GM18511 (cell line): ENCODE measurements at regions not wholly inside any gene's neighbourhood (a gene's known extent, or its start where the extent isn't known, plus 50 kb on each side); places are given as distances from the start of the nearest gene placed in this dataset.
A peak's percentile ranks its signal among the peaks of the same experiment; 100 is the strongest.

Experiments used
- ATAC-seq: cut with Tn5 transposase; IDR thresholded peaks from one replicate; pipeline ENCODE4 v1.9.1; 2021; ENCODE audit warnings: mild to moderate bottlenecking, moderate library complexity; ENCODE audit not compliant: unreplicated experiment

DNA sequence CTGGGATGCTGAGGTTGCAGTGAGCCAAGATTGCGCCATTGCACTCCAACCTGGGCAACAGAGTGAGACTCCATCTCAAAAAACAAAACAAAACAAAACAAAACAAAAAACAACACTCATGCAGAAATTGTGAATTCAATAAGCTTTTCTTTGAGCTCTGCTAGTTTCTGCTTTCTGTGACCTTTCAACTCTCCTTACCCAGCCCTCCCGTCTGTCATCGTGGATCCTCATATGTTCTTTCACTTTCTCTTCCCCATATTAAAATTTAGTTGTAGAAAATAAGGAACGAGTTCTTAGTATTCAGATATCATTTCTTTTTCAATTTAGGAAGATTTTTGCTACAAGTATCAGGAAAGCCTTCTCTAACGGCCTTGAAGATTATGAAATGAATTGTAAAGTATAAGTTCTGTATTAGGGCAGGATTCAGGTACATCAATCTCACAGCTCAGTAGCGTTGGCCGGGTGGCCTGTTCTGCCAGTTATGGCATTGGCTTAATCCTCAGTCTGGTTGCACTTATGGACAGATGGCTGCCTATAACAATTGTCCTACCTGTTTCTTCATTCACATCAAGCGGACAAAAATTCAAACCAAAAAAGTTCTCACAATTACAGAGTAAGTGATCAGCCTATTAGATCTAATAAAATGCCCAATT, 1167.0 kb downstream of the SORCS3 start:
- no peak for ATAC-seq

- ATAC-seq, result no peak
These were observed 1162.1 kb downstream of the SORCS3 start for GRCh38 chr10:105803206-105803605.

DNA sequence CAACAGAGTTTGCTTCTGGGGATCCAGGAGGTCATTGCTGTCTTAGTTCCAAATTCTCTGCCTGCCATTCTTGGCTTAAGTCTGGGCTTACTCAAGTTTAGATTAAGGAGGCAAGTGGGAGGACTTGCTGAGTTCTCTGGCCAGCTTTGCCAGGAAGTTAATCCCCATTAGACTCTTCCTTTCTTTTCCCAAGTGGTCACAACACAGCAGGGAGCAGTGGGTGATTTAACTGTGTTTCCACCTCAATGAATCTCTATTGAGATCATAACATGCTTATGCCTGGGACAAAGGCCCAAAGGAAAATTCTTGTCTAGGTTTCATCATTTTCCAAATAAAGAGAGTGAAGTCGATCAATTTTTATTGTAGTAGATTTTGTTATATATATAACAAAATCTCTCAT, 1159.6 kb downstream of the SORCS3 start:
- ATAC-seq, result no peak

DNA sequence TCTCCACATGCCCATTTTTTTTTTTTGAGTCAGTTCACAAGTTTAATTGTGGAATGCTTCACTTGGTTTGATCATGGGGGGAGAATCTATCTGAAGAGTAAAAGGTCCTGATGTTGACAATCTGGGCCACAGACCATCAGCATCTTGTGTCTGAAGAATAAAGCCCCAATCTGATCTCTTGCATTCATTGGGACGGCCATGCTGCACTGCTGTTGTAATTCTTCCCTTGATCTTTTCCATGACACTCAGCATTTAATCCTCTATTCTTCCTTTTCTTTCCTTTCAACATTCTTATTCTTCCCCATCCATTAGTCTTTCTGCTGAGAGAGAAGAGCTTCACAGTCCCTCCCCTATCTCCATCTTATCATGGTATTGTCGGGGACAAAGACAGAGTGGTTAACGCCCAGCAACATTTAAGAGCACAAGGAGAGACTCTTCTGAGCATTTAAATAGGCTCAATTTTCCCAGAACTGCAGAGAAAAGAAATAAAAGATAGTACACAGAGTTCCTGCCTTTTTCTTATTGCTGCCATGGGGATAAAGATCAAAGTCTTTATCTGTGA, 1157.3 kb downstream of the SORCS3 start:
- ATAC-seq, result no peak

GRCh38 chr10:105797234-105797890, 1156.3 kb downstream of the SORCS3 start:
- ATAC-seq, result peak; percentile 82

DNA sequence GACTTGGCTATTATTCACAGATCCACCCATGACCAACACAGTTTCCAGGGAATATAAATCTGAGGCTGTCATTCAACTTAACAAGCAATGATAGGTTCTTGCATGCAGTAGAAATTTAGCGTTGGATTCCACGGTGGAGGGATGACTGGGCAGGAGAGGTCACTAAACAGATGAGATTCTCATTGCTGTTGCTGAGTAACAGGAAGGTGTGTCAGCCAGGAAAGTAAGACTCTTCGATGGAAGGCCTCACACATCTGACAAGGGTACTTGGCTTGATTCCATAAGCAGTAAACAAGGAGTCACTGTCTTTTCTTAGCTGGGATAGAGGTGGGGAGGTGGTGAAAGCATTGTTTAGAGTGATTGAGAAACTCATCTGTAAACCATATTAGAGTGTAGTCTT, 1152.0 kb downstream of the SORCS3 start:
- no peak for ATAC-seq

DNA sequence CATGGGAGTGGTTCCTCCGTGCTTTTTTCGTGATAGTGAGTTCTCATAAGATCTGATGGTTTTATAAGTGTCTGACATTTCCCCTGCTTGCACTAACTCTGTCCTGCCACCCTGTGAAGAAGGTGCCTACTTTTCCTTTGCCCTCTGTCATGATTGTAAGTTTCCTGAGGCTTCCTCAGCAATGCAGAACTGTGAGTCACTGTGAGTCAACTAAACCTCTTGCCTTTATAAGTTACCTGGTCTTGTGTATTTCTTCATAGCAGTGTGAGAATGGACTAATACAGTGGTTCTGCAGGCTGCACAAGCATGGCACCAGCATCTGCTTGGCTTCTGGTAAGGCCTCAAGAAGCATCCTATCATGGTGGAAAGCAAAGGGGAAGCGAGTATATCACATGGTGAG, 1144.6 kb downstream of the SORCS3 start:
- no peak for ATAC-seq

GRCh38 chr10:105783936-105784483, 1142.9 kb downstream of the SORCS3 start:
- no peak for ATAC-seq

DNA sequence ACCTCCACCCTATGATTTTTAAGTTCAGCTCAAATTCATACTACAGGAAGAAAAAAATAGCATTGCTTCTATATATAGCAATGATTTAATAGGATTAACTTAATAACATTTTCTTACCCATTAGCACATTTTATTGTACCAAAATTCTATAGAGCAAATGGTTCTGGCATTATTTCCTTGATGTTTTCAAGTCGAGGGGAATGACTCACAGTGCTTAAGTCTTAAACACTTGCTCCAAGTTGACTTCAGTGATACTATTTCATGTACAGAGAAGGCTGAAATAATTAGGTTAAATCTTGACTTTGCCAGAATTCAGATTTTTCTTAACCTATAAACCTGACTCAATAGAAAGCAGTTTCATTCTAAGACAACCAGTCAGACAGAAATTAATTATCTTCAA, 1133.8 kb downstream of the SORCS3 start:
- ATAC-seq, result no peak

GRCh38 chr10:105774351-105774750, 1133.3 kb downstream of the SORCS3 start:
- no peak for ATAC-seq

GRCh38 chr10:105770524-105771212, 1129.6 kb downstream of the SORCS3 start:
- no peak for ATAC-seq

DNA sequence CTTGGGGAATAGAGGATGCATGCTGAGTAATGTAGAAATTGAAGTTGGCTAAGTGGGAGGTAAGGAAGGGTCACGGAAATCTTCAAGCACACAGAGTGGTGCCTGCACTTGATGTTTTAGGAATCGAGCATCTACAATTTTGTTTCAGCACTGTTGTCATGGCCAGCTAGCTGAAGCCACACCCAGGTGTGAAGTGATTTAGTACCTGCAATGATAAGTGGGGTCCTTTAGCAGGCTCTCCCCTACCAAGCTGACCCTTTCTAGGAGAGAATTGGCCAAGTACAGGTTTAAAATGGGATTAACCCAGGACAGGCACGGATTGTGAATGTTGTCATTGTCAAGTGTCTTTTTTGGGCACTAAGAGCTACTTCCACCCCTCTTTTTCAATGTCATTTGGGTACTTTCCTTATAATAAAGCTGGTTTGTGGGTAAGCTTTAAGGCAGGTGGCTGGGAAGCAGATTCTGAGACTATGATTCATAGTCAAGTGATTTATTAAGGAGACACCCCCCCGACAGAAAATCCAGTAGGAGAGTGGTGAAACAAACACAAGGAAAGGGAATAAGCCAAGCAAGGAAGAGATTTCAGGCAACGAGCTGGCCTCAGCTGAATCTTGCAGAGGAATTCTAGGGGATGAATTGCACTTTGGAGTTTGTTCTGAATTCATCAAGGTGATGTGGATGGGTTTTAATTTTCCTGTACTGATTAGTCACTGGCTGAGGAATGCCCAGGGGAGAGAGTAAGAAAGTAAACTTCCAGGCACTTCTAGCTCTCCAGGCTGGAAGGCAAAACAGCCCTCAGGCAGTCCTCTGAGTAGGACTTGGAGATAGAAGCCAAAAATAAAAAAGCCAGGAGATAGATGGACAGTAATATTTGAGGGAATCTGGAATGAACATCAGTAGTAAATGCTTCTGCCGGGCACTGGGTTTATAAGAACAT, 1128.4 kb downstream of the SORCS3 start:
- no peak for ATAC-seq

GRCh38 chr10:105763611-105764010, 1122.5 kb downstream of the SORCS3 start:
- no peak for ATAC-seq

GRCh38 chr10:105761576-105762260, 1120.6 kb downstream of the SORCS3 start:
- ATAC-seq, result no peak

- ATAC-seq, result no peak
These were observed 1118.6 kb downstream of the SORCS3 start for GRCh38 chr10:105759669-105760068.

GRCh38 chr10:105758209-105758998, 1117.3 kb downstream of the SORCS3 start:
- ATAC-seq, result no peak

- ATAC-seq, result no peak
These were observed 1116.2 kb downstream of the SORCS3 start for GRCh38 chr10:105757302-105757701.

DNA sequence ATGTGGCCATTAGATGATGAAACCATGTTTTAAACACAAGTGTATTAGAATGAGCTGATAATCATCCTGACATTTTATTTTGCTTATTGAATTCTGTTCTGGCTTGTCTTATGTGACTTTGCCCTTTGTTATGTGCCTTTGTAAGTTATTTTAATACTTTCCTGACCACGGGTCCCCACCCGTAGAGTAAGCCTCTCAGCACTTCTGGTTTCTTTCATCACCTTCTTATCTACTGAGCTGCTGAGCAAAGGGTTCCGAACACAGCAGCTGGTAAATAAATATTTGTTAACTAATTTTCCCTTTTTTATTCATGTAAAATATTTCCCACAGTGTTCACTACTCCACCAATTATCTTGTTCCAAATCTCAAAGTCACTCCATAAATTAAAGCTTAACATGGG, 1115.3 kb downstream of the SORCS3 start:
- ATAC-seq, result no peak

- no peak for ATAC-seq
These were observed 1110.6 kb downstream of the SORCS3 start for GRCh38 chr10:105751688-105752087.
